BJ (cell line): ENCODE measurements at regions not wholly inside any gene's neighbourhood (a gene's known extent, or its start where the extent isn't known, plus 50 kb on each side); places are given as distances from the start of the nearest gene placed in this dataset.

Source experiments
- CTCF ChIA-PET: fragments of 350-600 bp; formaldehyde crosslinking; extraction: SDS; loops from one replicate; lab custom pipeline; 2021; ENCODE audit warnings: antibody characterized with exemption, inconsistent platforms; lab: Yijun Ruan, JAX
- POLR2A ChIA-PET: fragments of 300-600 bp; sonication (Branson Sonifier 250); formaldehyde crosslinking; extraction: SDS; loops from one replicate; lab custom pipeline; 2021; ENCODE audit warnings: antibody characterized with exemption; lab: Charles Lee
- DNase-seq: peaks from one replicate; pipeline ENCODE4 v3.0.0-alpha.2; 2011; ENCODE audit warnings: low read depth
- H3K27me3 ChIP-seq: 2 replicates; pipeline ENCODE4 v1.6.0; 2011; ENCODE audit warnings: low read length; ENCODE audit not compliant: control insufficient read depth, insufficient read depth
- H3K36me3 ChIP-seq: 2 replicates; pipeline ENCODE4 v1.5.1; 2011; ENCODE audit warnings: low read length; ENCODE audit not compliant: control insufficient read depth, insufficient read depth
- H3K4me3 ChIP-seq: 2 replicates; pipeline ENCODE4 v1.5.1; 2011; ENCODE audit warnings: low read depth, mild to moderate bottlenecking, control low read depth, low read length
- TF ChIP-seq, protein P1 (sequence below): IDR thresholded peaks from 2 replicates; pipeline ENCODE4 v1.5.1; 2011; ENCODE audit warnings: low read depth, mild to moderate bottlenecking, control low read depth, inconsistent platforms, low read length, moderate library complexity; ENCODE audit not compliant: insufficient read depth

DNA sequence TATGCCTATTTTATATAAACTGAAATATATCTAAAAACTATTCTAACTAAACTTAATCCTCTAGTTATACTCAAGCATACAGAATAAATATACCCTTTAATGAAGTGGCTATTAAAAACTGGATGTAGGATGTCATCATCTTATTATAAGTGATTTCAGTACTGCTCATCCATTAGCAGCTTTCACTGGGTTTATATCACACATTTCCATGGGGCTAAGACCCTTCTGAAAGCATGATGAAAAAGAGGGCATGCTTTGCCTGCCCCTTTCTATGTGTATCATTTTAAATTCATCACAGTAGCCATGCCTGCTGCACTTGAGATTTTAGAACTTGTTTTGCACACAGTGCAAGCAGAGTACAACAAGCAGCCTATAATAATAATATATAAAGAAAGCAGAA is 477.5 kb downstream of the SLITRK6 start:
- no peaks in the 10 kb centered on the region for H3K36me3 ChIP-seq
- no peak overlapping the region for H3K4me3 ChIP-seq
- H3K27me3 ChIP-seq: no peaks in the 10 kb centered on the region
- CTCF ChIA-PET: no interaction called here
- POLR2A ChIA-PET: no interaction called here
- TF ChIP-seq, protein P1, sequence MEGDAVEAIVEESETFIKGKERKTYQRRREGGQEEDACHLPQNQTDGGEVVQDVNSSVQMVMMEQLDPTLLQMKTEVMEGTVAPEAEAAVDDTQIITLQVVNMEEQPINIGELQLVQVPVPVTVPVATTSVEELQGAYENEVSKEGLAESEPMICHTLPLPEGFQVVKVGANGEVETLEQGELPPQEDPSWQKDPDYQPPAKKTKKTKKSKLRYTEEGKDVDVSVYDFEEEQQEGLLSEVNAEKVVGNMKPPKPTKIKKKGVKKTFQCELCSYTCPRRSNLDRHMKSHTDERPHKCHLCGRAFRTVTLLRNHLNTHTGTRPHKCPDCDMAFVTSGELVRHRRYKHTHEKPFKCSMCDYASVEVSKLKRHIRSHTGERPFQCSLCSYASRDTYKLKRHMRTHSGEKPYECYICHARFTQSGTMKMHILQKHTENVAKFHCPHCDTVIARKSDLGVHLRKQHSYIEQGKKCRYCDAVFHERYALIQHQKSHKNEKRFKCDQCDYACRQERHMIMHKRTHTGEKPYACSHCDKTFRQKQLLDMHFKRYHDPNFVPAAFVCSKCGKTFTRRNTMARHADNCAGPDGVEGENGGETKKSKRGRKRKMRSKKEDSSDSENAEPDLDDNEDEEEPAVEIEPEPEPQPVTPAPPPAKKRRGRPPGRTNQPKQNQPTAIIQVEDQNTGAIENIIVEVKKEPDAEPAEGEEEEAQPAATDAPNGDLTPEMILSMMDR: no peak
- DNase-seq: no peak

- H3K27me3 ChIP-seq: no peaks in the 10 kb centered on the region
- POLR2A ChIA-PET: no interaction called here
- CTCF ChIA-PET: no interaction called here
Observed at GRCh38 chr13:85317781-85318180, 481.4 kb downstream of the SLITRK6 start.

DNA sequence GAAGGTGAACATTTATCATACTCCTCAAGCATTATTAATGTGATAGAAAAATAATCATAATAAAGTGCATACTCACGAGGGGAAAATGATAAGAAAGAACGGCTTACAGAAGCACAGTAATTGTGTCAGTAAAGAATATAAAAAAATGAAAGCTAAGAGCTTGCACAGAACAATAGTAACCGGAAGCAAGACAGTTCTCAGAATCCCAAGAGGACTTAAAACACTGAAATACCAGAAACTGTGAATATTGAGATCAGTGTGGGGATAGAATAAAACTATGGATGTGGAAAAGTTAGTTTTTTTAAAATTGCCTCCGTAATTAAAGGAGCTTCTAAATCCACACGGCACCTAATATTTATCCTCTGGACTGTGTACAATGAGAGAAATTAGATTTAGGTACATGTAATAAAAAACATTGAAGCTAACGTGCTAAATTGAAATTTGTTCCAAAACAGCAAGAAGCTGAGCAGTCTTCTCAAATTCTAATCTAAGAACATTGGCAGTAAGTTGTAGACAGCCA is 482.7 kb downstream of the SLITRK6 start:
- DNase-seq: no peak
- TF ChIP-seq, protein P1: no peak
- ChIA-PET POLR2A (interaction anchor here (0.6 kb wide), 1 partner anchor 379 kb away, joined by 3 read pairs; no protein-coding TSS in a partner anchor), CTCF (interaction anchor here (0.6 kb wide), 1 partner anchor 79 kb away, joined by 4 read pairs; no protein-coding TSS in a partner anchor)
- H3K4me3 ChIP-seq: no peak overlapping the region
- no peaks in the 10 kb centered on the region for H3K27me3 ChIP-seq
- no peaks in the 10 kb centered on the region for H3K36me3 ChIP-seq

More at GRCh38 chr13:85317781-85318180, 481.4 kb downstream of the SLITRK6 start:
- TF ChIP-seq, protein P1: no peak
- H3K4me3 ChIP-seq: no peak overlapping the region
- DNase-seq: no peak
- no peaks in the 10 kb centered on the region for H3K36me3 ChIP-seq

DNA sequence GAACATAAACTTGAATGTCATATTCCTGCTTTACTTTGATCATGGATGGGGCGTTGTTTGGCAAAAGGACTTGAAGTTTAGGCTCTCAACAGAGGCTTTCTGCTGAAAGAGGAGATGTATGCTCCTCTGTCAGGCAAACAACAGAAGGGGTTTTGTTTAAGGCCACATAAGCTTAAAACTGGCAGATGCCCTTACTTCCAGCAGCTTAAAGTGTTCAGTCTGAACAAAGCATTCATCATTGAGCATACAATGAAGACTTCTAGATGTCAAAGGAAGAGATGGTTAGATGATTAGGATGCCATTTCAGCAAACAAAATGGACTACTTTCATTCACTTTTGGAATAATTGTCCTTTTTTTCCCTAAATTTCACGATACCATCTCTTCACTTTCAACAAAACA is 484.5 kb downstream of the SLITRK6 start:
- Histone ChIP-seq H3K36me3 (no peaks in the 10 kb centered on the region), H3K27me3 (no peaks in the 10 kb centered on the region), H3K4me3 (no peak overlapping the region)
- CTCF ChIA-PET: no interaction called here
- POLR2A ChIA-PET: no interaction called here
- DNase-seq: no peak
- TF ChIP-seq, protein P1: no peak

DNA sequence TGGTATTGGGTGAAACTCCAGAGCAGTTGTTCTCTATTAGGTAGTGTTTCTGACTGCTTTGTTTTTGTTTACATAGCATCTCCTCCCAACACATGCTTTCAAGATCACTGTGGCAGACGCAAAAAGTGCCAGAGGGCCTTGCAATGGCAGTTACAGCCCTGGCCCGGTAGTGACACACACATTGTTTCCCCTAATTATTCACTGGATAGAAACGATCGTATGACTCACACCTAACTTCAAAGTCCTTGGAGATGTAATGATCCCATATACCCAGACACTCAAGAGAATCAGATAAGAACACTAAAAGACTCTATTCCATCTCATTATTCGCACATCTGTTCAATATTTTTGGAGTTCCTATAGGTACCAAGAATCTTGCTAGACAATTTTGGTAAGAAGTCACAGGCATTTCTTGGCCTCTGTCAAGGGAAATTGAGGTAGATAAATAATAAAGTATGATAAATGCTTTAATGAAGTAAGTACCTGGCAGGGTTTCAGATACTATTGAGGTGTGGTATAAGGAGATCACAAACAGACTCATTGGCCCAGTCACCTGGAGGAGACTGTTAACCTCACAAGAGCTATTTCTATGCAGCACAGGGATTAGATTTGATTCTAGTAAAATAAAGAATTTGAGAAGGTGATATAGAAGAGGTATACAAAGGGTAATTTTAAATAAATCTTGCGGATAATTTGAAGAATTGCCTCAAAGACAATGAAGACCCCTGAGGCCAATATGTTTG is 485.3 kb downstream of the SLITRK6 start:
- peak; percentile 58 for DNase-seq
- H3K4me3 ChIP-seq: no peak overlapping the region
- H3K27me3 ChIP-seq: no peaks in the 10 kb centered on the region
- TF ChIP-seq, protein P1: no peak
- POLR2A ChIA-PET: no interaction called here
- no peaks in the 10 kb centered on the region for H3K36me3 ChIP-seq
- CTCF ChIA-PET: no interaction called here
